ENCODE measurements at regions not wholly inside any gene's neighbourhood (a gene's known extent, or its start where the extent isn't known, plus 50 kb on each side); places are given as distances from the start of the nearest gene placed in this dataset.

DNA sequence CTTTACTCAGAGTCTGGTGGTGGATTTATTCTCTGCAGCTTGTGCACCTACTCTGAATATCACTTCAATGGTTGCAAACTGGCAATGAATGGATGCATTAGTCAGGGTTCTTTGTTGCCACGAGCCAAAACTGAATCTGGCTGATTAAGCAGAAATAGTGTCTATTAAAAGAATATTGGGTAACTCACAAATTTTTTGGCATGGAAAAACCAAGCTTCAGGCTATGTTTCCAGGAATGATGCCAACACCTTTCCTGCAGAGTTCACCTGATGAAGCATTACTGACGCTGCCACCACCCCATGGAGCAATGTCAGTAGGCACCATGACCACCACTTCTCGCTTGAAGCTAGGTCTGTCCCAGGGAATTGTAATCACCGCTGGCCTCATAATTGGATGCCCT, 597.8 kb upstream of the SLC10A2 start:
- Histone ChIP-seq H3K27ac (no peak overlapping the region), H3K9ac (ENCODE audit: insufficient read length) (no peak overlapping the region), H3K36me3 (ENCODE audit: insufficient read depth, low read length) (no peaks in the 10 kb centered on the region), H3K4me3 (no peak overlapping the region), H3K9me3 (ENCODE audit: low read depth, low read length) (no peaks in the 10 kb centered on the region)
- TF ChIP-seq FOXP2 (optimal IDR thresholded peaks at IDR 0.05; ENCODE audit: control extremely low read depth, extremely low read length, insufficient read depth) (no peak), EZH2 (IDR thresholded peaks at IDR 0.05) (no peak), POLR2AphosphoS5 (IDR thresholded peaks at IDR 0.05; ENCODE audit: borderline replicate concordance, low read depth, low read length) (no peak)
- DNase-seq (ENCODE audit: low read depth, low spot score) = peak; percentile 39

- DNase-seq (ENCODE audit: low read depth, low spot score) = no peak
- TF ChIP-seq FOXP2 (optimal IDR thresholded peaks at IDR 0.05; ENCODE audit: control extremely low read depth, extremely low read length, insufficient read depth) (no peak), EZH2 (IDR thresholded peaks at IDR 0.05) (no peak), POLR2AphosphoS5 (IDR thresholded peaks at IDR 0.05; ENCODE audit: borderline replicate concordance, low read depth, low read length) (no peak)
- Histone ChIP-seq H3K36me3 (ENCODE audit: insufficient read depth, low read length) (no peaks in the 10 kb centered on the region), H3K9ac (ENCODE audit: insufficient read length) (no peak overlapping the region), H3K27ac (no peak overlapping the region), H3K4me3 (no peak overlapping the region), H3K9me3 (ENCODE audit: low read depth, low read length) (no peaks in the 10 kb centered on the region)
Observed at GRCh38 chr13:103656311-103656710, 590.1 kb upstream of the SLC10A2 start.

DNA sequence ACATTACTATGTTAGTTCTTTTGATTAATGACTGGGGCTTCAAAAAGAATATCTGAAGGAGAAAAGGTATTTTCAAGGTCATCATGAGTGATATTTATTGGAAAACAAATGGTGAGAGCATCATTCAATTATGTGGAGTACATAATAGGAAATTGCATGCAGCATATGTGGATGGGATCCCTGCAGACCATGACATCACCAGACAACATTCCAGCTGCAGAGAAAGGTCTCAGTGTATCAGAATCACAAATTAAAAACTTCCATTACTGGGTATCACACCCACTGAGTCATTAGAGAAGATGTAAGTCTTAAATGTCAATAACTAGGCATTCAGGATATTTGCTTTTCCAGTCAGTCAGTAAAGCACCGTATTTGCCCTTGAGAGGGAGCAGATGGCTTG, 574.4 kb upstream of the SLC10A2 start:
- DNase-seq (ENCODE audit: low read depth, low spot score) = no peak
- no peak overlapping the region for H3K4me3 ChIP-seq
- no peak overlapping the region for H3K27ac ChIP-seq
- H3K36me3 ChIP-seq (ENCODE audit: insufficient read depth, low read length) = no peaks in the 10 kb centered on the region
- H3K9me3 ChIP-seq (ENCODE audit: low read depth, low read length) = no peaks in the 10 kb centered on the region
- no peak overlapping the region for H3K9ac ChIP-seq (ENCODE audit: insufficient read length)
- TF ChIP-seq FOXP2 (optimal IDR thresholded peaks at IDR 0.05; ENCODE audit: control extremely low read depth, extremely low read length, insufficient read depth) (no peak), POLR2AphosphoS5 (IDR thresholded peaks at IDR 0.05; ENCODE audit: borderline replicate concordance, low read depth, low read length) (no peak), EZH2 (IDR thresholded peaks at IDR 0.05) (no peak)

GRCh38 chr13:103639326-103639725, 573.1 kb upstream of the SLC10A2 start:
- H3K4me3 ChIP-seq = no peak overlapping the region
- no peak overlapping the region for H3K27ac ChIP-seq
- H3K9ac ChIP-seq (ENCODE audit: insufficient read length) = no peak overlapping the region
- H3K9me3 ChIP-seq (ENCODE audit: low read depth, low read length) = no peaks in the 10 kb centered on the region
- no peak for DNase-seq (ENCODE audit: low read depth, low spot score)
- TF ChIP-seq EZH2 (IDR thresholded peaks at IDR 0.05) (no peak), FOXP2 (optimal IDR thresholded peaks at IDR 0.05; ENCODE audit: control extremely low read depth, extremely low read length, insufficient read depth) (no peak), POLR2AphosphoS5 (IDR thresholded peaks at IDR 0.05; ENCODE audit: borderline replicate concordance, low read depth, low read length) (no peak)
- no peaks in the 10 kb centered on the region for H3K36me3 ChIP-seq (ENCODE audit: insufficient read depth, low read length)

- DNase-seq (ENCODE audit: low read depth, low spot score) = no peak
- Histone ChIP-seq H3K9me3 (ENCODE audit: low read depth, low read length) (no peaks in the 10 kb centered on the region), H3K9ac (ENCODE audit: insufficient read length) (no peak overlapping the region), H3K4me3 (no peak overlapping the region), H3K36me3 (ENCODE audit: insufficient read depth, low read length) (no peaks in the 10 kb centered on the region), H3K27ac (no peak overlapping the region)
- TF ChIP-seq EZH2 (IDR thresholded peaks at IDR 0.05) = no peak
- TF ChIP-seq POLR2AphosphoS5 (IDR thresholded peaks at IDR 0.05; ENCODE audit: borderline replicate concordance, low read depth, low read length) = no peak
- no peak for TF ChIP-seq FOXP2 (optimal IDR thresholded peaks at IDR 0.05; ENCODE audit: control extremely low read depth, extremely low read length, insufficient read depth)
Observed at GRCh38 chr13:103638706-103639105, 572.5 kb upstream of the SLC10A2 start.

- H3K9ac ChIP-seq (ENCODE audit: insufficient read length) = no peak overlapping the region
- no peak for TF ChIP-seq FOXP2 (optimal IDR thresholded peaks at IDR 0.05; ENCODE audit: control extremely low read depth, extremely low read length, insufficient read depth)
- TF ChIP-seq POLR2AphosphoS5 (IDR thresholded peaks at IDR 0.05; ENCODE audit: borderline replicate concordance, low read depth, low read length) = no peak
- TF ChIP-seq EZH2 (IDR thresholded peaks at IDR 0.05) = no peak
- no peaks in the 10 kb centered on the region for H3K9me3 ChIP-seq (ENCODE audit: low read depth, low read length)
- H3K36me3 ChIP-seq (ENCODE audit: insufficient read depth, low read length) = no peaks in the 10 kb centered on the region
- H3K27ac ChIP-seq = no peak overlapping the region
- no peak overlapping the region for H3K4me3 ChIP-seq
- no peak for DNase-seq (ENCODE audit: low read depth, low spot score)
Observed at GRCh38 chr13:103634066-103634465, 567.8 kb upstream of the SLC10A2 start.

DNA sequence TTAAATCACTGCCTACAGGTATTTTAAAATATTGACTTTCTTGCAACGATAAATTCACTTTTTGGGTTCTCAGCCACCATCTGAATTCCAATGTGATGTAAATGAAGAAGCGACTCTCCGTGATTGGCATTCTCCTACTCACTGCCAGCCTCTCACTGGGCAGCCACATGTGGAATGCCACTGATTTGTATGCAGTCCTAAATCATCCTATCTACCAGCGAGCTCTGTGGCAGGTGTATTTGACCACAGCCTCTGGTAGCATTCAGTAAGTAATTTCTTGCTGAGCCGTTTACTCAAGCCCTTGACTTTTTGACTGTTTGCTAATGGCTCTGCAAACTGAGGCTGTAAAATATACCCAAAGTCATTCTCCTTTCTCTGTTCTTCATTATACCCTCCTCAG, 559.0 kb upstream of the SLC10A2 start:
- TF ChIP-seq FOXP2 (optimal IDR thresholded peaks at IDR 0.05; ENCODE audit: control extremely low read depth, extremely low read length, insufficient read depth) (no peak), POLR2AphosphoS5 (IDR thresholded peaks at IDR 0.05; ENCODE audit: borderline replicate concordance, low read depth, low read length) (no peak), EZH2 (IDR thresholded peaks at IDR 0.05) (no peak)
- Histone ChIP-seq H3K36me3 (ENCODE audit: insufficient read depth, low read length) (no peaks in the 10 kb centered on the region), H3K4me3 (no peak overlapping the region), H3K27ac (no peak overlapping the region), H3K9ac (ENCODE audit: insufficient read length) (no peak overlapping the region), H3K9me3 (ENCODE audit: low read depth, low read length) (no peaks in the 10 kb centered on the region)
- no peak for DNase-seq (ENCODE audit: low read depth, low spot score)

GRCh38 chr13:103618151-103618550, 551.9 kb upstream of the SLC10A2 start:
- Histone ChIP-seq H3K9me3 (ENCODE audit: low read depth, low read length) (no peaks in the 10 kb centered on the region), H3K36me3 (ENCODE audit: insufficient read depth, low read length) (no peaks in the 10 kb centered on the region), H3K27ac (no peak overlapping the region), H3K4me3 (no peak overlapping the region), H3K9ac (ENCODE audit: insufficient read length) (no peak overlapping the region)
- no peak for TF ChIP-seq POLR2AphosphoS5 (IDR thresholded peaks at IDR 0.05; ENCODE audit: borderline replicate concordance, low read depth, low read length)
- DNase-seq (ENCODE audit: low read depth, low spot score) = no peak

DNA sequence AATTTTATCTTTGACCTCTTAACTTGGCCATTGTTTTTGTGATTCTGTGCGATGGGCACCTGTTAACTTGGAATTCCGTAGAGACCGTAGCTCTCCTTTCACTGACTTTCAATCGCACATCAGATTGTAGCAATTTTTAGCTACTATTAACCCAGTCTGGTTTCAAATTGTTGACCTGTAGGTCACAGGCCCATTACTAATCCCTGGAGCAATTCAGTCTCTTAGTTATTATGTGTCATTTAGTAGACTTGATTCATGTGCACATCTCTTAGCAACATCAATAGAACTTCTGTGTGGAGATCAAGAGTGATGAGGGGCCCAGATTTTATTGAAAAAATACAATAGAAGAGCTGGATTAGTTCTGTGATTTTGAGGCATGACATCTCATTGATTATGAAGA, 549.6 kb upstream of the SLC10A2 start:
- no peak for TF ChIP-seq EZH2 (IDR thresholded peaks at IDR 0.05)
- no peak for TF ChIP-seq FOXP2 (optimal IDR thresholded peaks at IDR 0.05; ENCODE audit: control extremely low read depth, extremely low read length, insufficient read depth)
- no peak for TF ChIP-seq POLR2AphosphoS5 (IDR thresholded peaks at IDR 0.05; ENCODE audit: borderline replicate concordance, low read depth, low read length)
- H3K36me3 ChIP-seq (ENCODE audit: insufficient read depth, low read length) = no peaks in the 10 kb centered on the region
- no peak for DNase-seq (ENCODE audit: low read depth, low spot score)

More for the DNA sequence above, 549.6 kb upstream of the SLC10A2 start:
- no peaks in the 10 kb centered on the region for H3K9me3 ChIP-seq (ENCODE audit: low read depth, low read length)
- no peak overlapping the region for H3K9ac ChIP-seq (ENCODE audit: insufficient read length)
- H3K27ac ChIP-seq = no peak overlapping the region
- H3K4me3 ChIP-seq = no peak overlapping the region

All from SK-N-MC (cell line).